ENCODE measurements at regions not wholly inside any gene's neighbourhood (a gene's known extent, or its start where the extent isn't known, plus 50 kb on each side); places are given as distances from the start of the nearest gene placed in this dataset.

DNA sequence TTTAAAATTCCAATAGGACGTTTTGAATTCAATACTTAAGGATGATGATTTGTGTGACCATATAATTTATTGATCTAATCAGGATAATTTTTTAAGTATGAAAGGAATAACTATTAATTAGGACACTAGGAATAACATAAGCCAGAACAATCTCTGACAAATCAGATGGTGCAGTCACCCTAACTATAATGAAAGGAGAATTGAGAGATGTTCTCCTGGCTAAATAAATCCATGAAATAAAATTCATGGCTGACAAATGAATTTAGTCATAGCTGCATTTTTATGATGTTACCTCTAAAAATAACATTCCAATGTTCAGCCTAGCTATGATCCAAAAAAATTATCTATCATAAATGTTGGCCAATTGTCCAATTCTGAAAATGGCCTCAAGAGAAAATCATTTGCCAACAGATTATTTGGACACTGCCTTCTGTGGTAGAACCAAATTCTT is 190.6 kb upstream of the NEIL3 start:
- WGBS = 14% methylated on average over 1 of the region's 1 CpG
- no peak for DNase-seq (ENCODE audit: low spot score in 2 of 2)
- no peaks in the 10 kb centered on the region for H3K36me3 ChIP-seq
- TF ChIP-seq POLR2AphosphoS5 (IDR thresholded peaks at IDR 0.05) (no peak), EP300 (IDR thresholded peaks at IDR 0.05) (no peak), POLR2A (IDR thresholded peaks at IDR 0.05) (no peak)
- TF ChIP-seq, protein P1, sequence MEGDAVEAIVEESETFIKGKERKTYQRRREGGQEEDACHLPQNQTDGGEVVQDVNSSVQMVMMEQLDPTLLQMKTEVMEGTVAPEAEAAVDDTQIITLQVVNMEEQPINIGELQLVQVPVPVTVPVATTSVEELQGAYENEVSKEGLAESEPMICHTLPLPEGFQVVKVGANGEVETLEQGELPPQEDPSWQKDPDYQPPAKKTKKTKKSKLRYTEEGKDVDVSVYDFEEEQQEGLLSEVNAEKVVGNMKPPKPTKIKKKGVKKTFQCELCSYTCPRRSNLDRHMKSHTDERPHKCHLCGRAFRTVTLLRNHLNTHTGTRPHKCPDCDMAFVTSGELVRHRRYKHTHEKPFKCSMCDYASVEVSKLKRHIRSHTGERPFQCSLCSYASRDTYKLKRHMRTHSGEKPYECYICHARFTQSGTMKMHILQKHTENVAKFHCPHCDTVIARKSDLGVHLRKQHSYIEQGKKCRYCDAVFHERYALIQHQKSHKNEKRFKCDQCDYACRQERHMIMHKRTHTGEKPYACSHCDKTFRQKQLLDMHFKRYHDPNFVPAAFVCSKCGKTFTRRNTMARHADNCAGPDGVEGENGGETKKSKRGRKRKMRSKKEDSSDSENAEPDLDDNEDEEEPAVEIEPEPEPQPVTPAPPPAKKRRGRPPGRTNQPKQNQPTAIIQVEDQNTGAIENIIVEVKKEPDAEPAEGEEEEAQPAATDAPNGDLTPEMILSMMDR (IDR thresholded peaks at IDR 0.05) = no peak
- no peaks in the 10 kb centered on the region for H3K27me3 ChIP-seq
- H3K27ac ChIP-seq = no peak overlapping the region
- H3K9me3 ChIP-seq = no peaks in the 10 kb centered on the region
- no peaks in the 10 kb centered on the region for H3K4me1 ChIP-seq
- no peak overlapping the region for H3K4me3 ChIP-seq

- 59% methylated on average over 3 of the region's 3 CpGs for WGBS
- H3K4me3 ChIP-seq = no peak overlapping the region
- H3K27me3 ChIP-seq = no peaks in the 10 kb centered on the region
- DNase-seq (ENCODE audit: low spot score in 2 of 2) = no peak
- no peak for TF ChIP-seq EP300 (IDR thresholded peaks at IDR 0.05)
- no peak for TF ChIP-seq POLR2AphosphoS5 (IDR thresholded peaks at IDR 0.05)
- TF ChIP-seq POLR2A (IDR thresholded peaks at IDR 0.05) = no peak
- TF ChIP-seq, protein P1 (IDR thresholded peaks at IDR 0.05) = no peak
- no peaks in the 10 kb centered on the region for H3K9me3 ChIP-seq
- no peak overlapping the region for H3K27ac ChIP-seq
- H3K36me3 ChIP-seq = no peaks in the 10 kb centered on the region
- no peaks in the 10 kb centered on the region for H3K4me1 ChIP-seq
These were observed 190.0 kb upstream of the NEIL3 start for GRCh38 chr4:177119691-177120090.

DNA sequence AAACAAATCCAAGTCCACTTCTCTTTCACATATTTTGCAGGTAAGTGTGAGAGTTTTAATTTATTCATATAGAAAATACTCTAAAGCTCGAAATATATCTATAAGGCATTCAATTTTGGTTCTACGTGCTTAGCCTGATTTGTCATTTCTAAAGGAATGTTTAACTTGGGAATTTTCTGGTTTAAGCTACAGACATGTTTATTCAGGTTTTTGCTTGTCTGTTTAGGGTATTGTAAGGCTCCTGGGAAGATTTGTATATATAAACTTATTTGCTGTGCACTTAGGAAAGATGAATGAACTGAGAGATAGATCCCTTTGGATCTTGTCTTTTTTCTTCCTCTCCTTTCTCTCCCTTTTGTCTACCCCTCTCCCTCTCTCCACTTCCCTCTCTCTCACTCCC is 185.9 kb upstream of the NEIL3 start:
- Histone ChIP-seq H3K4me3 (no peak overlapping the region), H3K27ac (no peak overlapping the region), H3K9me3 (no peaks in the 10 kb centered on the region), H3K4me1 (no peaks in the 10 kb centered on the region), H3K36me3 (no peaks in the 10 kb centered on the region), H3K27me3 (no peaks in the 10 kb centered on the region)
- 54% methylated on average over 2 of the region's 2 CpGs for WGBS
- TF ChIP-seq POLR2A (IDR thresholded peaks at IDR 0.05) = no peak
- TF ChIP-seq, protein P1 (IDR thresholded peaks at IDR 0.05) = no peak
- no peak for TF ChIP-seq EP300 (IDR thresholded peaks at IDR 0.05)
- TF ChIP-seq POLR2AphosphoS5 (IDR thresholded peaks at IDR 0.05) = no peak
- no peak for DNase-seq (ENCODE audit: low spot score in 2 of 2)

- H3K27me3 ChIP-seq = no peaks in the 10 kb centered on the region
- H3K9me3 ChIP-seq = no peaks in the 10 kb centered on the region
- H3K4me1 ChIP-seq = no peaks in the 10 kb centered on the region
- no peak overlapping the region for H3K27ac ChIP-seq
- no peak for DNase-seq (ENCODE audit: low spot score in 2 of 2)
- no peaks in the 10 kb centered on the region for H3K36me3 ChIP-seq
- no peak overlapping the region for H3K4me3 ChIP-seq
- 72% methylated on average over 7 of the region's 7 CpGs for WGBS
- TF ChIP-seq EP300 (IDR thresholded peaks at IDR 0.05) (no peak), POLR2A (IDR thresholded peaks at IDR 0.05) (no peak), POLR2AphosphoS5 (IDR thresholded peaks at IDR 0.05) (no peak)
- TF ChIP-seq, protein P1 (IDR thresholded peaks at IDR 0.05) = no peak
These were observed 185.2 kb upstream of the NEIL3 start for GRCh38 chr4:177124349-177125064.

DNA sequence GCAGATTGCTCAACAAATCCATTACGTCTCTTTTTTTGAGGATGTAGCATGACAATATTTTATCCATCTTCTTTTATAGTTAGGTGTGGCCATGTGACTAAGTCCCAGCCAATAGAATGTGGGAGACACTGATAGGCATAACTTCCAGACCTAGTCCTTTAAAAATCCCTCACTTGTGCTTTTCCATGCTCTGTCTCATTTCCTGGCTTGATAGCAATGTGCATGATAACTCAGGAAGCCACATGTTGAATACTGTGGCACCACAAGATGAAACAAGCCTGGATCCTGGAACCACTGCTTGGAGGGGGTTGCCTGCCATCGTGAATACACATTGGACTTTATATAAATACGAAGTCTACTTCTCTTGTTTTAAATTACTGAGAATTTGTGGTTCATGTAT is 184.0 kb upstream of the NEIL3 start:
- WGBS = 71% methylated on average over 3 of the region's 3 CpGs
- TF ChIP-seq, protein P1 (IDR thresholded peaks at IDR 0.05) = no peak
- no peak for TF ChIP-seq POLR2A (IDR thresholded peaks at IDR 0.05)
- no peak for TF ChIP-seq EP300 (IDR thresholded peaks at IDR 0.05)
- no peak for TF ChIP-seq POLR2AphosphoS5 (IDR thresholded peaks at IDR 0.05)
- Histone ChIP-seq H3K4me1 (no peaks in the 10 kb centered on the region), H3K36me3 (no peaks in the 10 kb centered on the region), H3K9me3 (no peaks in the 10 kb centered on the region), H3K27ac (no peak overlapping the region), H3K27me3 (no peaks in the 10 kb centered on the region), H3K4me3 (no peak overlapping the region)
- no peak for DNase-seq (ENCODE audit: low spot score in 2 of 2)

Data from suprapubic skin (tissue), 4 donors.